ENCODE measurements at regions not wholly inside any gene's neighbourhood (a gene's known extent, or its start where the extent isn't known, plus 50 kb on each side); places are given as distances from the start of the nearest gene placed in this dataset.

DNA sequence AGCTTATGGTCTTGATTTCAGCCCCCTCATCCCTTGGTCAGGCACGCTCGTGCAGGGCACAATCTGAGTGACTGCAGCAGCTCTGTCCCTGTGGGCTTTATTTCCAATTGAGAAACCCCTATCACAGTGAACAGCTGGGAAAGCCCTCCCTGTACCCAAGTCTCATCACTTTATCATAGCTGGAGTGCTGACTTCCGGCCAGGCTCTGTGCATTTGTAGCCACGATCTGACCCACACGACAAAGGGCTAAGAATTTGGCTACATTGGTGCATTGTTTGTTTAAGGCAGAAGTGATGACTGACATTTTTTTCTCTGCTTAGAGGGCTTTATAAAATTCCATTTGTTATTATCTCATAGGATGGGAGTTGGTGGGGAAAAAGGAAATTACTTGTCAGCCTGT, 184.4 kb downstream of the KCNS3 start:
- Histone ChIP-seq H3K36me3 (ENCODE audit: insufficient read depth, low read length) (no peaks in the 10 kb centered on the region), H3K4me2 (ENCODE audit: low read length) (no peak overlapping the region), H3K9me2 (ENCODE audit: low read depth, low read length) (no peaks in the 10 kb centered on the region), H3K27me3 (ENCODE audit: insufficient read depth, low read length) (no peaks in the 10 kb centered on the region), H3F3A (ENCODE audit: insufficient read depth, low read length) (no peaks in the 10 kb centered on the region), H3K27ac (ENCODE audit: low read depth, low read length, poor library complexity, severe bottlenecking) (no peak overlapping the region), H2AFZ (ENCODE audit: low read length) (no peak overlapping the region), H3K4me3 (ENCODE audit: low read depth, low read length, poor library complexity, severe bottlenecking) (no peak overlapping the region), H3K79me2 (ENCODE audit: insufficient read depth, low read length) (no peaks in the 10 kb centered on the region), H4K20me1 (ENCODE audit: insufficient read depth, low read length) (no peaks in the 10 kb centered on the region), H3K9me3 (ENCODE audit: low read length) (no peaks in the 10 kb centered on the region), H3K9ac (ENCODE audit: low read length) (no peak overlapping the region), H3K4me1 (ENCODE audit: insufficient read depth, low read length, severe bottlenecking) (no peaks in the 10 kb centered on the region)
- TF ChIP-seq, protein P1, sequence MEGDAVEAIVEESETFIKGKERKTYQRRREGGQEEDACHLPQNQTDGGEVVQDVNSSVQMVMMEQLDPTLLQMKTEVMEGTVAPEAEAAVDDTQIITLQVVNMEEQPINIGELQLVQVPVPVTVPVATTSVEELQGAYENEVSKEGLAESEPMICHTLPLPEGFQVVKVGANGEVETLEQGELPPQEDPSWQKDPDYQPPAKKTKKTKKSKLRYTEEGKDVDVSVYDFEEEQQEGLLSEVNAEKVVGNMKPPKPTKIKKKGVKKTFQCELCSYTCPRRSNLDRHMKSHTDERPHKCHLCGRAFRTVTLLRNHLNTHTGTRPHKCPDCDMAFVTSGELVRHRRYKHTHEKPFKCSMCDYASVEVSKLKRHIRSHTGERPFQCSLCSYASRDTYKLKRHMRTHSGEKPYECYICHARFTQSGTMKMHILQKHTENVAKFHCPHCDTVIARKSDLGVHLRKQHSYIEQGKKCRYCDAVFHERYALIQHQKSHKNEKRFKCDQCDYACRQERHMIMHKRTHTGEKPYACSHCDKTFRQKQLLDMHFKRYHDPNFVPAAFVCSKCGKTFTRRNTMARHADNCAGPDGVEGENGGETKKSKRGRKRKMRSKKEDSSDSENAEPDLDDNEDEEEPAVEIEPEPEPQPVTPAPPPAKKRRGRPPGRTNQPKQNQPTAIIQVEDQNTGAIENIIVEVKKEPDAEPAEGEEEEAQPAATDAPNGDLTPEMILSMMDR (IDR thresholded peaks at IDR 0.05; ENCODE audit: low read length), result no peak
- no peak for TF ChIP-seq EZH2 (IDR thresholded peaks at IDR 0.05; ENCODE audit: borderline replicate concordance, low read length)

DNA sequence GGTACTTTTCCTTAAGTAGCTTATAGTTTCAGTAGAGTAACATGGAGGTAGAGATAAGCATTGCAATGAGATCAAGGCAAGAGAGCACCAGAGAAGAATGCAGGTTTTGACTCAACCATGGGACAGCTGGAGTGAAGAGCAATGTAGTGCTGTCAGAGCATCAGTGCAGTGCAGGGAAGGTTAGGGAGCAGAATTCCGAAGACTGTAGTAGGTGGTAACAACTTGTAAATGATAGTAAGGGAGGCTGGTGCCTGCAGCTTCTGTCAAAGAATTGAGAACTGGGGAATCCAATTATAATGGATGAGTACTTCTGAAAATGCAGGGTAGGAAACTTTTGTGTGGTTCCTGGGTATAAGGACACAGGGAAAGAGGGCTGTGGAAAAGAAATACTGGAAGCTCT, 183.2 kb downstream of the KCNS3 start:
- Histone ChIP-seq H2AFZ (ENCODE audit: low read length) (no peak overlapping the region), H3F3A (ENCODE audit: insufficient read depth, low read length) (no peaks in the 10 kb centered on the region), H3K4me1 (ENCODE audit: insufficient read depth, low read length, severe bottlenecking) (no peaks in the 10 kb centered on the region), H3K27ac (ENCODE audit: low read depth, low read length, poor library complexity, severe bottlenecking) (no peak overlapping the region), H3K36me3 (ENCODE audit: insufficient read depth, low read length) (no peaks in the 10 kb centered on the region), H3K27me3 (ENCODE audit: insufficient read depth, low read length) (no peaks in the 10 kb centered on the region), H3K9me3 (ENCODE audit: low read length) (no peaks in the 10 kb centered on the region), H4K20me1 (ENCODE audit: insufficient read depth, low read length) (no peaks in the 10 kb centered on the region), H3K79me2 (ENCODE audit: insufficient read depth, low read length) (no peaks in the 10 kb centered on the region), H3K9me2 (ENCODE audit: low read depth, low read length) (no peaks in the 10 kb centered on the region), H3K4me3 (ENCODE audit: low read depth, low read length, poor library complexity, severe bottlenecking) (no peak overlapping the region), H3K9ac (ENCODE audit: low read length) (no peak overlapping the region), H3K4me2 (ENCODE audit: low read length) (no peak overlapping the region)
- TF ChIP-seq, protein P1 (IDR thresholded peaks at IDR 0.05; ENCODE audit: low read length), result no peak
- no peak for TF ChIP-seq EZH2 (IDR thresholded peaks at IDR 0.05; ENCODE audit: borderline replicate concordance, low read length)

DNA sequence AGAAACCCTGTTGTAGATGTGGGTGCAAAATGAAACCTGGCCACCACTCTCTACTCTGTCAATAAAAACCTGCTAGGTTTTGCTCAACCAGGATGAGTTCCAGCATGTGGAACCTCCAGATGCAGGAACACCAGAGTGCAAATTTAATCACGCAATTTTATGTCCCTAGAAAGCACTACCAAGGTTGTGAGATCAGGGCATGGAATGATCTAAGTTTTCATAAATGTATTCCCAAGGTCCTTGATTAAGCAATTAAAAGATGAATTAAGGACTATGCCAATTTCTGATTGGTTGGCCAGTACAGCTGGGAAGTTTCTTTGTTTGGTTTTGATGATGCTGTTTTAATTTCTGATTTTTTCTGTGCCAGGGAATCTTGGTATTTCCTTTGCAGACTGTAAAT, 179.2 kb downstream of the KCNS3 start:
- no peaks in the 10 kb centered on the region for H3K9me3 ChIP-seq (ENCODE audit: low read length)
- H3K79me2 ChIP-seq (ENCODE audit: insufficient read depth, low read length), result no peaks in the 10 kb centered on the region
- H3K27me3 ChIP-seq (ENCODE audit: insufficient read depth, low read length), result no peaks in the 10 kb centered on the region
- TF ChIP-seq, protein P1 (IDR thresholded peaks at IDR 0.05; ENCODE audit: low read length), result no peak
- TF ChIP-seq EZH2 (IDR thresholded peaks at IDR 0.05; ENCODE audit: borderline replicate concordance, low read length), result no peak
- H2AFZ ChIP-seq (ENCODE audit: low read length), result no peak overlapping the region
- H3K9ac ChIP-seq (ENCODE audit: low read length), result no peak overlapping the region
- no peaks in the 10 kb centered on the region for H4K20me1 ChIP-seq (ENCODE audit: insufficient read depth, low read length)
- H3K4me3 ChIP-seq (ENCODE audit: low read depth, low read length, poor library complexity, severe bottlenecking), result no peak overlapping the region
- H3K9me2 ChIP-seq (ENCODE audit: low read depth, low read length), result no peaks in the 10 kb centered on the region
- no peak overlapping the region for H3K4me2 ChIP-seq (ENCODE audit: low read length)
- H3K36me3 ChIP-seq (ENCODE audit: insufficient read depth, low read length), result no peaks in the 10 kb centered on the region
- H3K4me1 ChIP-seq (ENCODE audit: insufficient read depth, low read length, severe bottlenecking), result no peaks in the 10 kb centered on the region
- H3F3A ChIP-seq (ENCODE audit: insufficient read depth, low read length), result no peaks in the 10 kb centered on the region
- no peak overlapping the region for H3K27ac ChIP-seq (ENCODE audit: low read depth, low read length, poor library complexity, severe bottlenecking)
